Right lobe of liver (tissue), 4 donors: ENCODE measurements at regions not wholly inside any gene's neighbourhood (a gene's known extent, or its start where the extent isn't known, plus 50 kb on each side); places are given as distances from the start of the nearest gene placed in this dataset.

Experiments used
- POLR2A ChIP-seq: fragments of 450-650 bp; IDR thresholded peaks from one replicate; pipeline ENCODE4 v1.6.1; 2017; ENCODE audit warnings: antibody characterized with exemption, mild to moderate bottlenecking
- TF ChIP-seq, protein P1 (sequence below), 4 donors: fragments of 200-600 bp in 3 of 4; fragments of 450-650 bp in 1 of 4; IDR thresholded peaks; one replicate each; pipeline versions ENCODE4 v1.5.1 to v1.8.0; 2016 to 2022; ENCODE audit warnings: antibody characterized with exemption in 4 of 4, mild to moderate bottlenecking in 2 of 4
- donor health status: DM: no; HTN: no; CAD: no.
- donor health status: DM: no; HTN: no; CAD: no.
- donor health status: DM: no; HTN: yes; CAD: no.

DNA sequence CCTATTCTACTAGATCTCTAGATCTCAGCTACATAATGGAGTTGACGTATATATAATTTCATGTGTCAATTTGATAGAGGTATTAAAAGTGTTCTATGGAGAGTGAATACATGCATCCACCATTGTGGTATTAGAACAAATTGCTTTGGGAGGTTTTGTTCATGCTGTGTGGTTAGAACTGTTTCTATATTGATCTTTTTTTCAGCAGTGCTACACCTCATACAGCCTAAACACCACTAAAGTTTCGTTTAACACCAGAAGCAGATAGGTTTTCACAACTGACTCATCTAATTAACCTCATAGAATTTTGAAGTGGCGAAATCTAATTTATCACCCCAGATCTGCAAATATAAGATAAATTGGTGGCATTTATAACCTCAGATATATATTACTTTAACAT lies 269.4 kb upstream of the SEMA6A start:
- TF ChIP-seq POLR2A = no peak
- TF ChIP-seq, protein P1, sequence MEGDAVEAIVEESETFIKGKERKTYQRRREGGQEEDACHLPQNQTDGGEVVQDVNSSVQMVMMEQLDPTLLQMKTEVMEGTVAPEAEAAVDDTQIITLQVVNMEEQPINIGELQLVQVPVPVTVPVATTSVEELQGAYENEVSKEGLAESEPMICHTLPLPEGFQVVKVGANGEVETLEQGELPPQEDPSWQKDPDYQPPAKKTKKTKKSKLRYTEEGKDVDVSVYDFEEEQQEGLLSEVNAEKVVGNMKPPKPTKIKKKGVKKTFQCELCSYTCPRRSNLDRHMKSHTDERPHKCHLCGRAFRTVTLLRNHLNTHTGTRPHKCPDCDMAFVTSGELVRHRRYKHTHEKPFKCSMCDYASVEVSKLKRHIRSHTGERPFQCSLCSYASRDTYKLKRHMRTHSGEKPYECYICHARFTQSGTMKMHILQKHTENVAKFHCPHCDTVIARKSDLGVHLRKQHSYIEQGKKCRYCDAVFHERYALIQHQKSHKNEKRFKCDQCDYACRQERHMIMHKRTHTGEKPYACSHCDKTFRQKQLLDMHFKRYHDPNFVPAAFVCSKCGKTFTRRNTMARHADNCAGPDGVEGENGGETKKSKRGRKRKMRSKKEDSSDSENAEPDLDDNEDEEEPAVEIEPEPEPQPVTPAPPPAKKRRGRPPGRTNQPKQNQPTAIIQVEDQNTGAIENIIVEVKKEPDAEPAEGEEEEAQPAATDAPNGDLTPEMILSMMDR (IDR thresholded peaks at IDR 0.05) = no peak
